HepG2 (cell line): ENCODE measurements at regions not wholly inside any gene's neighbourhood (a gene's known extent, or its start where the extent isn't known, plus 50 kb on each side); places are given as distances from the start of the nearest gene placed in this dataset.

Experiments
- ATAC-seq: fragments of 200-7000 bp; cut with Tn5 transposase; 3 replicates; pipeline ENCODE4 v1.9.1; 2020; ENCODE audit warnings: mild to moderate bottlenecking, moderate library complexity
- BruUV-seq: library from RNA; stranded (reverse); fragments of 400-500 nt; replicated peaks from 2 replicates; lab custom pipeline; 2021; lab: Mats Ljungman, UMichigan
- CTCF ChIA-PET: fragments of 300-600 bp; formaldehyde crosslinking; extraction: SDS; loops from one replicate; lab custom pipeline; 2021; ENCODE audit warnings: low total read pairs, inconsistent platforms, low intra/inter-chr PET ratio; lab: Yijun Ruan, JAX
- POLR2A ChIA-PET: fragments of 350-600 bp; sonication (Branson Sonifier 250); formaldehyde crosslinking; loops from one replicate; lab custom pipeline; 2020; ENCODE audit warnings: antibody characterized with exemption, inconsistent platforms; lab: Yijun Ruan, JAX
- DNase-seq: peaks from one replicate; pipeline ENCODE4 v3.0.0-alpha.2; 2015; ENCODE audit warnings: low spot score
- FAIRE-seq: peaks from 3 replicates; lab custom pipeline; 2011; peaks lifted over from hg19 to GRCh38; lab: Jason Lieb, UNC
- H2AFZ ChIP-seq: one replicate; pipeline ENCODE4 v1.6.1; 2011; ENCODE audit warnings: low read length, inconsistent platforms
- H3K27ac ChIP-seq: fragments of 300-600 bp; 3 replicates; pipeline ENCODE4 v1.8.0; 2011; ENCODE audit warnings: mixed run types, mild to moderate bottlenecking, mixed read lengths, low read length, inconsistent platforms; ENCODE audit not compliant: insufficient read depth; ENCODE audit errors: extremely low read length
- H3K27me3 ChIP-seq, 2 experiments: fragments of 200-600 bp in 1 of 2; 2 replicates in 1 of 2; 3 replicates in 1 of 2; pipeline versions ENCODE4 v1.6.0 to v1.8.0; 2011; ENCODE audit warnings: low read length in 2 of 2, mild to moderate bottlenecking in 2 of 2, moderate library complexity in 2 of 2, inconsistent platforms in 1 of 2; ENCODE audit not compliant: insufficient read depth in 2 of 2, control insufficient read depth in 1 of 2
- H3K36me3 ChIP-seq, 2 experiments: fragments of 200-600 bp in 1 of 2; replicated peaks in 1 of 2; 2 replicates in 1 of 2; 3 replicates in 1 of 2; pipeline versions ENCODE4 v1.5.1 to v1.8.0; 2011; ENCODE audit warnings: low read length in 2 of 2, inconsistent platforms in 1 of 2; ENCODE audit not compliant: insufficient read depth in 2 of 2, control insufficient read depth in 1 of 2
- H3K4me1 ChIP-seq: 2 replicates; pipeline ENCODE4 v1.5.1; 2012; ENCODE audit warnings: low read length, inconsistent platforms; ENCODE audit not compliant: insufficient read depth
- H3K4me2 ChIP-seq: 2 replicates; pipeline ENCODE4 v1.6.0; 2011; ENCODE audit warnings: low read depth, low read length, inconsistent platforms
- H3K4me3 ChIP-seq, 3 experiments: fragments of 200-600 bp in 1 of 3; sonication (generic), shearing (Covaris generic) in 1 of 3; replicated peaks in 1 of 3; 2 replicates each; pipeline ENCODE4 v1.5.1; 2011 to 2016; ENCODE audit warnings: low read length in 3 of 3, inconsistent platforms in 2 of 3, low read depth in 2 of 3, mild to moderate bottlenecking in 2 of 3, control low read depth in 1 of 3, mixed read lengths in 1 of 3; ENCODE audit not compliant: insufficient read depth in 1 of 3
- H3K79me2 ChIP-seq: one replicate; pipeline ENCODE4 v1.6.1; 2011; ENCODE audit warnings: low read length, inconsistent platforms; ENCODE audit not compliant: insufficient read depth
- H3K9ac ChIP-seq: 2 replicates; pipeline ENCODE4 v1.6.0; 2011; ENCODE audit warnings: mild to moderate bottlenecking, low read depth, low read length, inconsistent platforms; ENCODE audit not compliant: insufficient read depth
- H3K9me3 ChIP-seq: 2 replicates; pipeline ENCODE4 v1.5.1; 2012; ENCODE audit warnings: mild to moderate bottlenecking, low read length
- H4K20me1 ChIP-seq: 2 replicates; pipeline ENCODE4 v1.6.0; 2011; ENCODE audit warnings: inconsistent platforms, mild to moderate bottlenecking, low read length, moderate library complexity; ENCODE audit not compliant: insufficient read depth
- HHEX ChIP-seq: IDR thresholded peaks from 2 replicates; pipeline ENCODE4 v1.6.1; 2016; ENCODE audit warnings: control low read depth
- MXD4 ChIP-seq: IDR thresholded peaks from 2 replicates; pipeline ENCODE4 v1.6.1; 2016; ENCODE audit warnings: mild to moderate bottlenecking, missing biosample characterization, missing genetic modification reagents
- NR2F6 ChIP-seq, 2 experiments: IDR thresholded peaks; 2 replicates each; pipeline ENCODE4 v1.6.1; 2016; ENCODE audit warnings: antibody characterized with exemption in 1 of 2, mild to moderate bottlenecking in 1 of 2
- SMC3 ChIP-seq: IDR thresholded peaks from 2 replicates; pipeline ENCODE4 v1.6.1; 2011; ENCODE audit warnings: low read length, improper control_type of control experiment
- STAG1 ChIP-seq: sonication (generic); formaldehyde crosslinking; IDR thresholded peaks from 2 replicates; pipeline ENCODE4 v1.4.0; 2020; ENCODE audit warnings: missing genetic modification reagents
- ZNF431 ChIP-seq: sonication (generic); formaldehyde crosslinking; IDR thresholded peaks from 2 replicates; pipeline ENCODE4 v1.9.0; 2022; ENCODE audit warnings: missing genetic modification reagents, low read depth, mild to moderate bottlenecking, borderline replicate concordance
- ZNF775 ChIP-seq: sonication (generic); formaldehyde crosslinking; IDR thresholded peaks from 2 replicates; pipeline ENCODE4 v1.4.0; 2020; ENCODE audit warnings: missing genetic modification reagents, mild to moderate bottlenecking, moderate library complexity, borderline replicate concordance
- WGBS: methylation state at CpG from one replicate; pipeline ENCODE4 v1.1.6; 2017; ENCODE audit warnings: low lambda C conversion rate; 5-methylcytosine and 5-hydroxymethylcytosine counted together
- in situ Hi-C: cut with HindIII; loops from 2 replicates; pipeline ENCODE4 v1.10.0; 2017; ENCODE audit warnings: low pct_unique_long_range_greater_than_20kb; ENCODE audit not compliant: extremely low pct_ligation_motif_present
- intact Hi-C: fragments of 100-400 bp; cut with micrococcal nuclease; formaldehyde crosslinking; loops from one replicate; pipeline ENCODE4 v1.10.0; 2022; ENCODE audit not compliant: unreplicated experiment
- TF ChIP-seq, protein P1 (sequence below): sonication (generic); formaldehyde crosslinking; IDR thresholded peaks from 2 replicates; pipeline ENCODE4 v1.4.0; 2020; ENCODE audit warnings: missing genetic modification reagents
- TF ChIP-seq, protein P2 (sequence below): sonication (generic); formaldehyde crosslinking; IDR thresholded peaks from 2 replicates; pipeline ENCODE4 v1.9.0; 2022; ENCODE audit warnings: missing genetic modification reagents, mild to moderate bottlenecking, borderline replicate concordance
- TF ChIP-seq, protein P3 (sequence below): sonication (generic); formaldehyde crosslinking; IDR thresholded peaks from 2 replicates; pipeline ENCODE4 v1.5.0; 2020; ENCODE audit warnings: mild to moderate bottlenecking, missing genetic modification reagents
- TF ChIP-seq, protein P4 (sequence below): sonication (generic); formaldehyde crosslinking; IDR thresholded peaks from 2 replicates; pipeline ENCODE4 v1.8.0; 2022; ENCODE audit warnings: missing genetic modification reagents, mild to moderate bottlenecking, borderline replicate concordance
- TF ChIP-seq, protein P5 (sequence below): sonication (generic); formaldehyde crosslinking; IDR thresholded peaks from 2 replicates; pipeline ENCODE4 v1.5.0; 2020; ENCODE audit warnings: mild to moderate bottlenecking, missing genetic modification reagents, moderate library complexity

DNA sequence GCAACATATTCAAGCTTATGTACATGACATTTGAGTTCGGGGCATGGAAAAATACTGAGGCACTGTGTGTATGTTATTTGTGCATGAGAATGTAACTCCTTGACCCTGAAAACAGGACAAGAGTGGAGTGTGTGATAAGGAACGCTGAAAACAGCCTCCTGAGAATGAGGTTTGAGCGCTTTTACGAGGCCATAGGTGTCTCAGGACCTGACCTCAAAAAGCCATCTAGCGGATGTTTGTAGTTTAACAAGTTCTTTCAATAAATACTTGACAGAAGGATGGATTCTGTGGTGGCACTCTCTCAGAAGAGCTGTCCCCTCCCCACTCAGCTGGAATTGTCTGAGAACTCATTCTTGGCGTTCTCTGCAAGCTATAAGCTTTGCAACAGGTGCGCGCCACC is 350.5 kb upstream of the TMTC1 start:
- Histone ChIP-seq H4K20me1 (no peaks in the 10 kb centered on the region), H3K4me2 (0 out of 2 replicates have a peak overlapping the region, but pooled peaks have one; percentile 36), H2AFZ (no peak overlapping the region), H3K9ac (no peak overlapping the region), H3K79me2 (no peaks in the 10 kb centered on the region), H3K4me1 (no peaks in the 10 kb centered on the region), H3K27ac (no peak overlapping the region), H3K36me3 (no peaks in the 10 kb centered on the region), H3K27me3 (no peaks in the 10 kb centered on the region), H3K4me3 (no peak overlapping the region), H3K9me3 (no peaks in the 10 kb centered on the region)
- 35% methylated on average over 8 of the region's 8 CpGs for whole genome bisulfite sequencing
- DNase-seq (peak; percentile 24), ATAC-seq (peak; percentile 89), FAIRE-seq (peak; percentile 59)
- ChIA-PET CTCF (interaction anchor here (1.8 kb wide), 1 partner anchor 615 kb away, joined by 12 read pairs; no protein-coding TSS in a partner anchor), POLR2A (no interaction called here)
- intact Hi-C loops, result loop anchor here (1.0 to 10.0 kb wide), 3 partner anchors 582 to 671 kb away; no protein-coding TSS in a partner anchor
- in situ Hi-C loops, result loop anchor here (25.0 kb wide), 1 partner anchor 678 kb away; no protein-coding TSS in a partner anchor
- BruUV-seq, result no TSS peak
- TF ChIP-seq, protein P1, sequence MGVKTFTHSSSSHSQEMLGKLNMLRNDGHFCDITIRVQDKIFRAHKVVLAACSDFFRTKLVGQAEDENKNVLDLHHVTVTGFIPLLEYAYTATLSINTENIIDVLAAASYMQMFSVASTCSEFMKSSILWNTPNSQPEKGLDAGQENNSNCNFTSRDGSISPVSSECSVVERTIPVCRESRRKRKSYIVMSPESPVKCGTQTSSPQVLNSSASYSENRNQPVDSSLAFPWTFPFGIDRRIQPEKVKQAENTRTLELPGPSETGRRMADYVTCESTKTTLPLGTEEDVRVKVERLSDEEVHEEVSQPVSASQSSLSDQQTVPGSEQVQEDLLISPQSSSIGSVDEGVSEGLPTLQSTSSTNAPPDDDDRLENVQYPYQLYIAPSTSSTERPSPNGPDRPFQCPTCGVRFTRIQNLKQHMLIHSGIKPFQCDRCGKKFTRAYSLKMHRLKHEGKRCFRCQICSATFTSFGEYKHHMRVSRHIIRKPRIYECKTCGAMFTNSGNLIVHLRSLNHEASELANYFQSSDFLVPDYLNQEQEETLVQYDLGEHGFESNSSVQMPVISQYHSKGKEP (CRISPR knock-in tag), result no peak
- TF ChIP-seq ZNF775, result no peak
- peak; percentile 44; the same call in 1 of the 2 replicates for TF ChIP-seq SMC3
- TF ChIP-seq STAG1 (CRISPR knock-in tag), result peak; percentile 53
- TF ChIP-seq, protein P2, sequence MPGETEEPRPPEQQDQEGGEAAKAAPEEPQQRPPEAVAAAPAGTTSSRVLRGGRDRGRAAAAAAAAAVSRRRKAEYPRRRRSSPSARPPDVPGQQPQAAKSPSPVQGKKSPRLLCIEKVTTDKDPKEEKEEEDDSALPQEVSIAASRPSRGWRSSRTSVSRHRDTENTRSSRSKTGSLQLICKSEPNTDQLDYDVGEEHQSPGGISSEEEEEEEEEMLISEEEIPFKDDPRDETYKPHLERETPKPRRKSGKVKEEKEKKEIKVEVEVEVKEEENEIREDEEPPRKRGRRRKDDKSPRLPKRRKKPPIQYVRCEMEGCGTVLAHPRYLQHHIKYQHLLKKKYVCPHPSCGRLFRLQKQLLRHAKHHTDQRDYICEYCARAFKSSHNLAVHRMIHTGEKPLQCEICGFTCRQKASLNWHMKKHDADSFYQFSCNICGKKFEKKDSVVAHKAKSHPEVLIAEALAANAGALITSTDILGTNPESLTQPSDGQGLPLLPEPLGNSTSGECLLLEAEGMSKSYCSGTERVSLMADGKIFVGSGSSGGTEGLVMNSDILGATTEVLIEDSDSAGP, result no peak
- TF ChIP-seq NR2F6 (IDR thresholded peaks at IDR 0.05), result no peak
- TF ChIP-seq NR2F6 (CRISPR knock-in tag; IDR thresholded peaks at IDR 0.05), result no peak
- TF ChIP-seq HHEX (CRISPR knock-in tag), result no peak
- TF ChIP-seq ZNF431 (CRISPR knock-in tag), result no peak
- TF ChIP-seq, protein P3, sequence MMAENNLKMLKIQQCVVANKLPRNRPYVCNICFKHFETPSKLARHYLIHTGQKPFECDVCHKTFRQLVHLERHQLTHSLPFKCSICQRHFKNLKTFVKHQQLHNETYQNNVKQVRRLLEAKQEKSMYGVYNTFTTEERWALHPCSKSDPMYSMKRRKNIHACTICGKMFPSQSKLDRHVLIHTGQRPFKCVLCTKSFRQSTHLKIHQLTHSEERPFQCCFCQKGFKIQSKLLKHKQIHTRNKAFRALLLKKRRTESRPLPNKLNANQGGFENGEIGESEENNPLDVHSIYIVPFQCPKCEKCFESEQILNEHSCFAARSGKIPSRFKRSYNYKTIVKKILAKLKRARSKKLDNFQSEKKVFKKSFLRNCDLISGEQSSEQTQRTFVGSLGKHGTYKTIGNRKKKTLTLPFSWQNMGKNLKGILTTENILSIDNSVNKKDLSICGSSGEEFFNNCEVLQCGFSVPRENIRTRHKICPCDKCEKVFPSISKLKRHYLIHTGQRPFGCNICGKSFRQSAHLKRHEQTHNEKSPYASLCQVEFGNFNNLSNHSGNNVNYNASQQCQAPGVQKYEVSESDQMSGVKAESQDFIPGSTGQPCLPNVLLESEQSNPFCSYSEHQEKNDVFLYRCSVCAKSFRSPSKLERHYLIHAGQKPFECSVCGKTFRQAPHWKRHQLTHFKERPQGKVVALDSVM (CRISPR knock-in tag), result peak; percentile 67; the same call in 1 of the 2 replicates
- TF ChIP-seq MXD4, result no peak
- TF ChIP-seq, protein P4, sequence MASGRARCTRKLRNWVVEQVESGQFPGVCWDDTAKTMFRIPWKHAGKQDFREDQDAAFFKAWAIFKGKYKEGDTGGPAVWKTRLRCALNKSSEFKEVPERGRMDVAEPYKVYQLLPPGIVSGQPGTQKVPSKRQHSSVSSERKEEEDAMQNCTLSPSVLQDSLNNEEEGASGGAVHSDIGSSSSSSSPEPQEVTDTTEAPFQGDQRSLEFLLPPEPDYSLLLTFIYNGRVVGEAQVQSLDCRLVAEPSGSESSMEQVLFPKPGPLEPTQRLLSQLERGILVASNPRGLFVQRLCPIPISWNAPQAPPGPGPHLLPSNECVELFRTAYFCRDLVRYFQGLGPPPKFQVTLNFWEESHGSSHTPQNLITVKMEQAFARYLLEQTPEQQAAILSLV, result no peak
- TF ChIP-seq, protein P5, sequence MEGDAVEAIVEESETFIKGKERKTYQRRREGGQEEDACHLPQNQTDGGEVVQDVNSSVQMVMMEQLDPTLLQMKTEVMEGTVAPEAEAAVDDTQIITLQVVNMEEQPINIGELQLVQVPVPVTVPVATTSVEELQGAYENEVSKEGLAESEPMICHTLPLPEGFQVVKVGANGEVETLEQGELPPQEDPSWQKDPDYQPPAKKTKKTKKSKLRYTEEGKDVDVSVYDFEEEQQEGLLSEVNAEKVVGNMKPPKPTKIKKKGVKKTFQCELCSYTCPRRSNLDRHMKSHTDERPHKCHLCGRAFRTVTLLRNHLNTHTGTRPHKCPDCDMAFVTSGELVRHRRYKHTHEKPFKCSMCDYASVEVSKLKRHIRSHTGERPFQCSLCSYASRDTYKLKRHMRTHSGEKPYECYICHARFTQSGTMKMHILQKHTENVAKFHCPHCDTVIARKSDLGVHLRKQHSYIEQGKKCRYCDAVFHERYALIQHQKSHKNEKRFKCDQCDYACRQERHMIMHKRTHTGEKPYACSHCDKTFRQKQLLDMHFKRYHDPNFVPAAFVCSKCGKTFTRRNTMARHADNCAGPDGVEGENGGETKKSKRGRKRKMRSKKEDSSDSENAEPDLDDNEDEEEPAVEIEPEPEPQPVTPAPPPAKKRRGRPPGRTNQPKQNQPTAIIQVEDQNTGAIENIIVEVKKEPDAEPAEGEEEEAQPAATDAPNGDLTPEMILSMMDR (CRISPR knock-in tag), result peak; percentile 59
